ENCODE measurements at regions not wholly inside any gene's neighbourhood (a gene's known extent, or its start where the extent isn't known, plus 50 kb on each side); places are given as distances from the start of the nearest gene placed in this dataset.
A peak's percentile ranks its signal among the peaks of the same experiment; 100 is the strongest.

- WGBS, 2 donors: 23 to 31% methylated on average over 5 of the region's 5 CpGs
These were observed 650.9 kb upstream of the TENM3 start for GRCh38 chr4:181592221-181592745.

GRCh38 chr4:181593703-181594102, 649.5 kb upstream of the TENM3 start:
- Histone ChIP-seq H3K9me3 (no peaks in the 10 kb centered on the region), H3K4me3 (replicated peaks in 1 of 3) (no peak overlapping the region), H3K27ac (no peak overlapping the region), H3K36me3 (no peaks in the 10 kb centered on the region), H3K4me1 (no peaks in the 10 kb centered on the region), H3K27me3 (no peaks in the 10 kb centered on the region)
- 46 to 50% methylated on average over 2 of the region's 2 CpGs for WGBS, 2 donors
- TF ChIP-seq CTCF (IDR thresholded peaks at IDR 0.05) (no peak), POLR2A (IDR thresholded peaks at IDR 0.05) (no peak)
- DNase-seq: no peak
- intact Hi-C loops (cut with DNase I): no loop called here

More at GRCh38 chr4:181592221-181592745, 650.9 kb upstream of the TENM3 start:
- peak in 1 of 2 donors; percentile 3 for DNase-seq
- intact Hi-C loops (cut with DNase I): no loop called here
- H3K36me3 ChIP-seq: no peaks in the 10 kb centered on the region
- no peak overlapping the region for H3K4me3 ChIP-seq (replicated peaks in 1 of 3)
- no peaks in the 10 kb centered on the region for H3K4me1 ChIP-seq
- no peak for TF ChIP-seq POLR2A (IDR thresholded peaks at IDR 0.05)
- no peak for TF ChIP-seq CTCF (IDR thresholded peaks at IDR 0.05)
- no peak overlapping the region for H3K27ac ChIP-seq
- H3K9me3 ChIP-seq: no peaks in the 10 kb centered on the region
- no peaks in the 10 kb centered on the region for H3K27me3 ChIP-seq

- H3K27me3 ChIP-seq: no peaks in the 10 kb centered on the region
- DNase-seq: no peak
- intact Hi-C loops (cut with DNase I): no loop called here
- H3K27ac ChIP-seq: no peak overlapping the region
- H3K36me3 ChIP-seq: no peaks in the 10 kb centered on the region
- no peak overlapping the region for H3K4me3 ChIP-seq (replicated peaks in 1 of 3)
- H3K9me3 ChIP-seq: no peaks in the 10 kb centered on the region
- H3K4me1 ChIP-seq: no peaks in the 10 kb centered on the region
- TF ChIP-seq CTCF (IDR thresholded peaks at IDR 0.05) (no peak), POLR2A (IDR thresholded peaks at IDR 0.05) (no peak)
These were observed 649.0 kb upstream of the TENM3 start for GRCh38 chr4:181594188-181594587.

- no peaks in the 10 kb centered on the region for H3K27me3 ChIP-seq
- intact Hi-C loops (cut with DNase I): no loop called here
- H3K27ac ChIP-seq: no peak overlapping the region
- H3K4me3 ChIP-seq (replicated peaks in 1 of 3): no peak overlapping the region
- WGBS, 2 donors: 62 to 65% methylated on average over 5 of the region's 5 CpGs
- H3K9me3 ChIP-seq: no peaks in the 10 kb centered on the region
- no peaks in the 10 kb centered on the region for H3K36me3 ChIP-seq
- no peak for DNase-seq
- TF ChIP-seq CTCF (IDR thresholded peaks at IDR 0.05): no peak
- no peak for TF ChIP-seq POLR2A (IDR thresholded peaks at IDR 0.05)
- no peaks in the 10 kb centered on the region for H3K4me1 ChIP-seq
These were observed 647.5 kb upstream of the TENM3 start for GRCh38 chr4:181595716-181596115.

- H3K4me1 ChIP-seq: no peaks in the 10 kb centered on the region
- no peak for DNase-seq
- TF ChIP-seq CTCF (IDR thresholded peaks at IDR 0.05) (no peak), POLR2A (IDR thresholded peaks at IDR 0.05) (no peak)
- H3K27ac ChIP-seq: no peak overlapping the region
- H3K27me3 ChIP-seq: no peaks in the 10 kb centered on the region
- intact Hi-C loops (cut with DNase I): no loop called here
- 89 to 90% methylated on average over 4 of the region's 4 CpGs for WGBS, 2 donors
- no peaks in the 10 kb centered on the region for H3K9me3 ChIP-seq
- H3K4me3 ChIP-seq (replicated peaks in 1 of 3): no peak overlapping the region
- no peaks in the 10 kb centered on the region for H3K36me3 ChIP-seq
These were observed 645.4 kb upstream of the TENM3 start for GRCh38 chr4:181597766-181598165.
